Activated T-cell treated with anti-CD3 and anti-CD28 coated beads, Interleukin-2, amount 50 U/mL, for 4 hours (primary cell): ENCODE measurements at regions not wholly inside any gene's neighbourhood (a gene's known extent, or its start where the extent isn't known, plus 50 kb on each side); places are given as distances from the start of the nearest gene placed in this dataset.

Experiments used
- ATAC-seq, 2 donors: fragments of 200-7000 bp; cut with Tn5 transposase; one replicate each; pipeline ENCODE4 v1.10.0; 2021
- DNase-seq: peaks from one replicate; pipeline ENCODE4 v3.0.0-alpha.2; 2020
- H3K27me3 Mint-ChIP-seq: one replicate; pipeline ENCODE4 v1.8.0; 2021; ENCODE audit warnings: low read depth, mixed read lengths
- H3K36me3 Mint-ChIP-seq: one replicate; pipeline ENCODE4 v1.8.0; 2022; ENCODE audit warnings: mixed read lengths; ENCODE audit not compliant: insufficient read depth
- H3K4me1 Mint-ChIP-seq: one replicate; pipeline ENCODE4 v1.8.0; 2021; ENCODE audit warnings: low read depth, mixed read lengths
- H3K4me3 Mint-ChIP-seq: one replicate; pipeline ENCODE4 v1.8.0; 2021; ENCODE audit warnings: mild to moderate bottlenecking, moderate library complexity, mixed read lengths
- H3K9me3 Mint-ChIP-seq: one replicate; pipeline ENCODE4 v1.8.0; 2021; ENCODE audit warnings: mixed read lengths

DNA sequence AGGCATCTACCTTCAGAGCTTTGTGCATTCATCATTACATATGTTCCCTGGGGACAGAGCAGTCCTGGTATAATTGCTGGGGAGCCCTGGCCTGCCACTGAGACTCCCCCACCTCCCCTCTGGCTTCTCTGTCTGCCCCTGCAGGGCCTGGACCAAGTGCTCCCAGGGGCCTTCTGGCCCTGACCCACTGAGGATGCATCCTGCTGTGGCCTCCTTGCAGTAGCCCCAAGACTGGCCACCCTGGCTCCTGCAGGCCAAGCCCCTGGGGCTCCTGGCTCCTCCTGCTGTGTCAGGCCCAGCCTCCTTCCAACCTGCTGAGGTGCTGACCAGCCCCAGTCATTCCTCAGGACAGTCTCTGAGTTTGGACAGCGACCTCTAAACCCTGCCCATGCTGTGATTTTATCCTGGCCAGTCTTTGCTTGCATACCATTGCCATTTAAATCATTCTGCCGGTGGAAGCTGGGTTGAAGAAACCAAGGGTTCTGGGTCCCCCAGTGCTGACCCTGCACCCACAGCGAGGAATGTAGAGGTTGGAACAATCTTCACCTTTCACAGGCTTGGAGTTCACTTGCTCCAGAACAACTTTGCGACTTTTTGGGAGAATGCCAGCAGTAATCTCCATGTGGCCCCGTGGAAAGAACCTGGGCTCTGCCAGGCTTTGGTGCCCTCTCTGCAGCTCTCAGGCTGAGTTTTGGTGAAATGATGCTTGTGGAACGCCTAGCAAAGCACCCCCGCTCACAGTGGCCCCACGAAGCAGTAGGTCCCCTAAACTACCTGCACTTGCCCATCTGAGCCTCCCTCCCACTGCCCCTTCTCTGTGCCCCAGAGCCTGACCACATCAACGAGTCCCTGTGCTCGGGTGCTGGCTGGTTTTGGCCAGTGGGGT, 167.3 kb upstream of the GLI2 start:
- no peak overlapping the region for H3K4me3 Mint-ChIP-seq
- H3K4me1 Mint-ChIP-seq = no peaks in the 10 kb centered on the region

DNA sequence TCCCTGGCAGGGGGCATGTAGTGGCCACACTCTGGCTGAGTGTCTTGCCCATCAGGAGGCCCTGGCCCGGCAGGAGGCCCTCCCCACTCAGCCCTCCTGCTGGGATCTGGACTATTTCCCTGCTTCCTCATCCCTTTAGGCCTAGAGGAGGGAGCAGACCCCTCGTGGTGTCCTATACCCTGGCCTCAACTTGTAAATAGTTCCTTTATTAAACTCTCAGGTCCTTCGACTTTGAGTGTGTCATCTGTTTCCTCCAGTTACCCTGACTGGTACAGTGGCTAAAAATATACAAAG, 166.7 kb upstream of the GLI2 start:
- H3K27me3 Mint-ChIP-seq = no peaks in the 10 kb centered on the region
- H3K4me1 Mint-ChIP-seq = no peaks in the 10 kb centered on the region
- no peaks in the 10 kb centered on the region for H3K9me3 Mint-ChIP-seq
- H3K4me3 Mint-ChIP-seq = no peak overlapping the region
- DNase-seq (no peak), ATAC-seq (no peak)
- H3K36me3 Mint-ChIP-seq = no peaks in the 10 kb centered on the region

More for the DNA sequence above, 167.3 kb upstream of the GLI2 start:
- Mint-ChIP-seq H3K36me3 (no peaks in the 10 kb centered on the region), H3K27me3 (no peaks in the 10 kb centered on the region), H3K9me3 (no peaks in the 10 kb centered on the region)
- no peak for DNase-seq
- ATAC-seq = no peak

DNA sequence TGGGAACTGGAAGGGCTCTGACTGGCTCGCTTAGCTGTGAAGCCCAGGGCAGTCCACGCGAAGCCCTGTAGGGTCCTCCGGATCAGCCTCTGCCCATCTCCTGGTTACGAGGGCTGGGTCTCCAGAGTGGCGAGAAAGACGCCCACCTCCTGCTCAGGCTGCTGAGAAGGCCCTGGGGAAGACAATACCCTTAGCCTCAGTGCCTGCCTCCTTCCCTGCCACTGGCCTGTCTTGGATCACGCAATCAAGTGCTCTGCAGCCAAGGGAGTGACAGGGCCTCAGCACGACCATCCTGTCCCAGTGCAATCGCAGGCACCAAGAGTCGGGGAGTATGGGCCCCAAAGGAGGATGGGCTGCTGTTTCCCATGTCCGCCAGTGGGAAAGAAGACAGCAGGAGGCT, 165.7 kb upstream of the GLI2 start:
- no peaks in the 10 kb centered on the region for H3K27me3 Mint-ChIP-seq
- H3K4me3 Mint-ChIP-seq = no peak overlapping the region
- no peaks in the 10 kb centered on the region for H3K9me3 Mint-ChIP-seq
- DNase-seq = no peak
- H3K4me1 Mint-ChIP-seq = no peaks in the 10 kb centered on the region
- H3K36me3 Mint-ChIP-seq = no peaks in the 10 kb centered on the region
- ATAC-seq = no peak

DNA sequence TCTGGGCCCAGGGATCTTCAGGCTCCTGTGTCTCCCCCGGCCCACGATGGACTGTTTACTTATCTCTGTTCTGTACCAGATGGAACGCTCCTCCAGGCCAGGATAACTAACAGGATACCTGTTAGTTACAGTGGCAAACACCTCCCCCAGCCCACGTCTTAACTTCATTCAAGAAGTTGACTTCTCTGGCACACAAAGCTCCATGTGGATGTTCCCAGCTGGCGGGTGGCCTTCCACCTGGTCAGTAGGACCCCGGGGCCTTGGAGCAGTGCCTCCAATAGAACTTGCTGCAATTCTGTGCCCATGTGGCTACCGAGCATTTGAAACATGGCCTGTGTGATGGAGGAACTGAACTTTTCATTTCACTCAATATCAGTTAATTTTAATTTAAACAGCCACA, 165.1 kb upstream of the GLI2 start:
- Mint-ChIP-seq H3K27me3 (no peaks in the 10 kb centered on the region), H3K4me3 (no peak overlapping the region), H3K9me3 (no peaks in the 10 kb centered on the region), H3K36me3 (no peaks in the 10 kb centered on the region), H3K4me1 (no peaks in the 10 kb centered on the region)
- DNase-seq (no peak), ATAC-seq (no peak)

DNA sequence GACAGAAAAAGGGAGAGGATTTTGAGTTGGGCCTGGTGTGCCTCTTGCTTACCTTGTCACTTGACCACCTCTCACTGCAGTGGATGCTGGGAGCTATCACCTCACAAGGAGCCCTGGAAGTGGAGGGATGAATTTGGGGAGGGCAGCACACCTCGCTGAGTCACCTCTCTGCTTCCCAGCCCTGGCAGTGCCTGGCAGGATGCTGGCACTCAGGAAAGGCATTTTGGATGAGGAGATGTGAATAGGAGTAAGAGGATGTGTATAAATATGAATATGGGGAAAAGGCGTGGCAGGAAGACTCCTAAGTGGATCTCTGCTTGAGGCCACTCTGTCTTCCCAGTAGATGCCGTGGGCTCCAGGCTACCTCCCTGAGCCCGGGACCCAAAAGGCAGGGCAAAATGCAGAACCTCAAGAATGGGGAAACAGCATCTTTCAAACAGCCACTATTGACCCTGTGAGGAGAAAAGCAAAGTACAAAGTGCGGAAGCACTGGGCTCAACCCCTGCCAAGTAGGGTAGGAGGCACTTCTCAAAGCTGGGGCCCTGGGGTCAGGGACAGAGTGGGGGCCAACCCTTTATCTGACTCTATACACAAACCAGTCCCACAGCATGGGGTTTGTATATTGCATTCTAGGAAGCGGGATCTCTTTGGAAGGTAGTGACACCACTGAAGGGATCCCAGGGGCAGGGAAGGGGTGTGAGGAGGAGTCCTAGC, 164.5 kb upstream of the GLI2 start:
- no peaks in the 10 kb centered on the region for H3K36me3 Mint-ChIP-seq
- H3K9me3 Mint-ChIP-seq = no peaks in the 10 kb centered on the region
- H3K4me3 Mint-ChIP-seq = no peak overlapping the region
- ATAC-seq (no peak), DNase-seq (no peak)
- H3K27me3 Mint-ChIP-seq = peaks cover 3% of the 10 kb centered on the region
- H3K4me1 Mint-ChIP-seq = no peaks in the 10 kb centered on the region

DNA sequence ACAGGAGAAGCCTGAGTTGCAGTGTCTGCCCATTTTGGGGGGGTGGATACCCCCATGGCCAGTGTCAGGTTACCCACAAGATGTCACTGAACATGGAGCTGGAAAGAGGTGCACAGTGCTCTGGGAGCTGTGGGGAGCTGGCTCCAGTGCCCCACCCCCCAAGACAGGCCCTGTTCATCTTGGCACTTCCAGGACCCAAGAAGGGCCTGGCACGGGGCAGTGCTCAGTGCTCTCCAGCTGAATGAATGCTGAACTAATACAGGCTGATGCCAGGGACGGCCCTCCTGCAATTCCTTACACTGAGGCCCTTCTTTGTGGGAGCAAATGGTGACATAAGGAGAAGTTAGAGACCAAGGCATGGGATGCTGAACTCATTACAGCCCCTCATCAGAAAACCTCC, 163.4 kb upstream of the GLI2 start:
- no peaks in the 10 kb centered on the region for H3K36me3 Mint-ChIP-seq
- DNase-seq (no peak), ATAC-seq (no peak)

DNA sequence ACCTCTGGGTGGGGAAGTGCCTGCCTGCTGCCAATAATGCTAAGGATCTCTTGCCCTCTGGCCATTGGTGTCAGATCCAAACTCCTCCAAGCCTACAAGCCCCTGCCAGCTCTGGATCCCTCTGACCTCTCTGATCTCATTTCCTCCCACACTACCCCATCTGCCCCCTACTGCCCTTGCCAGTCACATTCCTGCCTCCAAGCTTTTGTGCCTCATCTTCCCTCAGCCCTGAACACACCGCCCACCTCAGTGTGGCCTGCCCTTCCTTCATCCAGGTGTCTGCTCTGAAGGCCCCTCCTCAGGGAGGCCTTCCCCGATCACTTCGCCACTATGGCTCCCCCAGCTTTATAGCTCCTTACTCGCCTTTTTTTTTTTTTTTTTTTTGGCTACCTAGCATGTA, 161.0 kb upstream of the GLI2 start:
- Mint-ChIP-seq H3K4me1 (no peaks in the 10 kb centered on the region), H3K36me3 (no peaks in the 10 kb centered on the region), H3K27me3 (peaks cover 22% of the 10 kb centered on the region), H3K9me3 (no peaks in the 10 kb centered on the region), H3K4me3 (no peak overlapping the region)
- ATAC-seq (no peak), DNase-seq (no peak)

More for the DNA sequence above, 163.4 kb upstream of the GLI2 start:
- Mint-ChIP-seq H3K4me3 (no peak overlapping the region), H3K27me3 (peaks cover 8% of the 10 kb centered on the region), H3K9me3 (no peaks in the 10 kb centered on the region), H3K4me1 (no peaks in the 10 kb centered on the region)

DNA sequence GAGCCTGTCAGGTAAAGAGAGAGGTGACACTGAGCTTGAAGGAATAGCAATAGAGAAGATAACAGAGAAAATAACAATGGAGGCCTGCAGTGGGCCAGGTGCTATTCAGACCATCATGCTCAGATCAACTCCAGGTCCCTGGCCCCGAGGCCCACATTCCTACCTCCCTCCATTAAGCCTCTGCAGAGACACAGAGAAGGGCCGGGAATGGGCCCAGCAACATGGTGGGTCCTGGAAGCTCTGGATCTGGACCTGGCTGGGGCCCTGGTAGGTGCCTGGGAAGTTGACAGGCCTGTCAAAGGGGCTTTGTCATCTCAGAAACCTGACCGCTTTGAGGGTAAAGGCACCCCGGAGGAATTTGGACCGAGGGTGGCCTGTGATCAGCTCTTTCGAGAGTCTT, 159.7 kb upstream of the GLI2 start:
- ATAC-seq = no peak
- Mint-ChIP-seq H3K27me3 (peaks cover 25% of the 10 kb centered on the region), H3K36me3 (no peaks in the 10 kb centered on the region), H3K9me3 (no peaks in the 10 kb centered on the region), H3K4me3 (no peak overlapping the region), H3K4me1 (no peaks in the 10 kb centered on the region)
- DNase-seq = no peak

DNA sequence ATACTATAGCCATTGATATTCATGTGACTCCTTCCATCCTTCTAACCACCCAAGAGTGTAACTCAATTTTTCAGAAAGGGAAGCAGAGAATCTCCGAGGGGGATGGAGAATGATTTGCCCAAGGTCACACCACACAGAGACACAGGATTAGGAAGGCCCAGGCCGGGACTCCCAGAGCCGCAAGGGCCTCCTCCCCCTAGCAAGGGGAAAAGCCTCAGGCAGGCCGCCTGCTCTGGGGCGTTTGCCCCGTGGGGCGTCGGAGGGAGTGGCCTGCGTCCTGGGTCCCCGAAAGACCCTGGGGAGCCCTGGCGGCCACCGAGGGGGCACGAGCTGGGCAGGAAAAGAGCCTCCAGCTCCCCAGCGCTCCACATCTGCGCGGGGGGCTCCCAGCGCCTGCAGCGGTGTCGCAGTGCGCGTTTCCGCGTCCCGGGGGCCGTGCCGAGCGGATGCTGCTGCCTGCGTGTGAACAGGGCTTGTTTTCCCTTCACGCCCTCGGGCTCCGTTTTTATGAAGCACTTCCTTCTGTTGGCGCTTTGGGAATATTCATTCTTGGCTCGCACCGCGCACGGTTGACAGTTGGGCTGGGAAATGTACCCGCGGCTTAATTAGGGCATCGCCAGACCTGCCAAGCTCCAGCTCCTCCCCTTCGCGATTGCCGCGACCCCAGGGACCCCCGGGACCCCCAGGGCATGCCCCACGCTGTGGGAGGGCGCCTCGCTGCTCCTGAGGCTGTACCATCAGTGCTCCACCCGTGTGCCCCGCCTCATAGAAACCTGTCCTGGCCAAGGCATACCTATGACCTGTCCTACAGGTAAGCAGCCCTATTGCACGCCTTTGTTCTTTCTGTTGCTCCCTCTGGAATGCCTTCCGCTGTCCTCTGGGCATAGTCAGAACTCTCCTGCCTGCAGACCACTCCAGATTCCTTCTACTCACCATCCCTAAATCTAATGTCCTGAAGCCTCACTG, 158.9 kb upstream of the GLI2 start:
- no peak for DNase-seq
- Mint-ChIP-seq H3K27me3 (peaks cover 25% of the 10 kb centered on the region), H3K4me1 (no peaks in the 10 kb centered on the region), H3K36me3 (no peaks in the 10 kb centered on the region), H3K9me3 (no peaks in the 10 kb centered on the region), H3K4me3 (no peak overlapping the region)
- no peak for ATAC-seq

DNA sequence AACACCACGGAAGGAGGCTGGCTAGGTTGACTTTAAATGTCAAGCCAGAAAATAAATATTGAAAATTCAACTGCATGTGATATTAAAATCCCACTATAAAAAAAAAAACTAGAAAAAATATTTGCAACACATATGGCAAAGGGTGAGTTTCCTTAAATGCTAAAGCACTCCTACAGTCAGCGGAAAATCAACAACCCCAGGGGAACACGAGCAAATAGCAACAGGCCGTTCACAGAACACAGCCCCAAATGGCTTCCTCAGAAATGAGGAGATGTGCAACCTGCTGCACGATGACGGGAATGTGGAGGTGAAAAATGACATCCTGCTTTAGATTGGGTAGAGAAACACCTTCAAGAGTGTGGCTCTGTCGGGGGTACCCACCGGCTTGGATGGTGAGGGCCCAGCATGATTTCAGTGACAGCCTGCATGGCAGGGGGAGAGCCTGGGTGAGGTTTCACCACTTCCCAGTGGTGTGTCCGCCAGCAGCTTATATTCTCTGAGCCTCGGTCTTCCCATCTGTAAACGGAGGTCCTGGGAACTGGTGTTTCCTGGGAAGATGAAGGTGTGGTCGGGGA, 157.9 kb upstream of the GLI2 start:
- Mint-ChIP-seq H3K4me3 (no peak overlapping the region), H3K27me3 (peaks cover 25% of the 10 kb centered on the region), H3K36me3 (no peaks in the 10 kb centered on the region), H3K4me1 (no peaks in the 10 kb centered on the region), H3K9me3 (no peaks in the 10 kb centered on the region)
- no peak for ATAC-seq
- no peak for DNase-seq

DNA sequence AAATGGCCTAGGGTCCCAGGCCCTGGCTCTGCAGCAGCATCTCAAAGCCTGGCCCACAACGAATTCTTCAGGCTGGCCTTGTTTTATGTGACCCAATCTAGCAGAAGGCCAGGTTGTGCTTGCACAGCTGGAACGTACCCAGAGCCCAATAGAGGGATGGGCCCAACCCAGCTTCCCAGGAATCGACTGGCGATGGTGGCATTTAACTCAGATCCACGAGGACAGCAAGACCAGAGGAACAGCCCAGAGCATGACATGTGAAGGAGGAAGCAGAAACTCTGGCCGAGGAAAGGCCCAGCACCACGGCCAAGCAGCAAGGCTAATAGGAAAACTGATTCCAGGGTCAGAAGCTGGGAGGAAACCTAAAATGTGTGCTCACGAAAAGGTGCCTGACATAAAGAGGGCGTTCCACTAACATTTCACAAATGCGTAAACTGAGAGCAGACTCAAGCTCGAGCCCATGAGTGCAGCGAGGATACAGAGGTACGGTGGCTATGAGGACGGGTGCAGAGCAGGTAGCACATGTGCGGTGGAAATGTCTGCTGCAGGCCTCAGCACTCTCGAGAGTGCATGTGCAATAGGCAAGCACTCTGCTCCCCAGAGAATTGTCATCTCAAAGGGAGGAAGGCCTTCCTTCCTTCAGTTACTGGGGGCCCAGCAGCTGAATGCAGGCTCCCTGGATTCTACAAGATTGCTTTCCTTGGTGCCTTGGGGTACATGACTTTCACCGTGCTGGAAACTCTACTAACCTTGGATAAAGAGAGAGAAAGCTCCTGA, 156.9 kb upstream of the GLI2 start:
- no peaks in the 10 kb centered on the region for H3K9me3 Mint-ChIP-seq
- H3K4me3 Mint-ChIP-seq = no peak overlapping the region
- peaks cover 25% of the 10 kb centered on the region for H3K27me3 Mint-ChIP-seq
- no peaks in the 10 kb centered on the region for H3K4me1 Mint-ChIP-seq
- H3K36me3 Mint-ChIP-seq = no peaks in the 10 kb centered on the region
- no peak for ATAC-seq
- DNase-seq = no peak

DNA sequence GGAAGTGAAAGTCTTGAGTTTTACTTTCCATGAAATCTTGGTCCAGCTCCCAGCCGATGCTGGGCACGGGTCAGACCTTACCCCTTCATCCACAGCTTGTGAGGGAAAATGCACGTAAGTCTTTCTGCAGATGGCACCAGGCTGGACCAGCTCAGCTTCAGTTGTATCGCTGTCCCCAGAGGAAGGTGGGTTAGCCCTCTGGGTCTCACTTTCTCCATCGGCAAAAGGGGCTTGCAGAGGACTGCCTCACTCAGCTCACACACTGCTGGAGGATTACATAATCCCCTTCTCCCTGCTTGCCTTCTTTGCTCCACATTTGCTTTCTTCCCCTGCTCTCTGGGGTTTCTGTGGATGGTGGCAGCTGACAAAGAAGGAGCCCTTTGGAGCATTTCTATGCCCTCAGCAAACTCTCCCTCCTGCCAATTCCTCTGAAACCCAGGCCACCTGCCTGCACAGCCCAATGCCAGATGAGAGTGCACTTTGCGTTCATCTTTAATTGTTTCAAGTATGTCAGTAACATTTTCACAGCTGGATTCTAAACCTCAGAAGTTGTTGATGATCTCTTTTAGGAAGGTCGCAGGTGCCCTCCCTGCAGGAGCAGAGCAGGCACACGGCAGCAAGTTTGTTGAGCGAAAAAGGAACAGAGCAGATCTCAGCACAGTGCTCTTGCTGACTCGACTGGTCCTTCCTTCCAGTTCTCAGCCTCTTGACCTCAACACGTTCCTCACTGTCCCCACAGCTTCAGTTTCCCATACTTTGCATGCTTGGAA, 155.6 kb upstream of the GLI2 start:
- no peaks in the 10 kb centered on the region for H3K9me3 Mint-ChIP-seq
- H3K27me3 Mint-ChIP-seq = peaks cover 33% of the 10 kb centered on the region
- no peaks in the 10 kb centered on the region for H3K36me3 Mint-ChIP-seq
- DNase-seq (no peak), ATAC-seq (no peak)
- no peaks in the 10 kb centered on the region for H3K4me1 Mint-ChIP-seq
- no peak overlapping the region for H3K4me3 Mint-ChIP-seq

DNA sequence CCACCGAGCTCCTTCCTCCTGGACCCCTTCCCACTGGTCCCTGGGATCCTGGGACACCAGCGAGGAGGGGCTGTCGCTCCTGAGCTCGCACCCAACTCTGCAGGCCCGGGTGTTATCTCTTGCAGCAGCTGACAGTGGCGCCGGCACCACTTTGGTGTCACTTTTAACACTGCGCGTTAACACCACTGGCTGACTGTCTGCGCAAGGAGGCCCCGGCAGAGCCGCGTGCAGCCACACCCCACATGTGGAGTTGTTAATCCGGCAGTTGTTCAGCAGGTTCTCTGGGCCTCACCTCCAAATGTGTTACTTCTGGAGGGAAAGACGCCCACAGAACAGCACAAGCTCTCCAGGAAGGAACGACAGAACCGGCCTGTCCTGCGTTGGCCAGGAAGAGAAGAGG, 155.0 kb upstream of the GLI2 start:
- ATAC-seq = no peak
- DNase-seq = no peak
- Mint-ChIP-seq H3K9me3 (no peaks in the 10 kb centered on the region), H3K4me3 (no peak overlapping the region), H3K4me1 (no peaks in the 10 kb centered on the region), H3K27me3 (peaks cover 37% of the 10 kb centered on the region), H3K36me3 (no peaks in the 10 kb centered on the region)
